ENCODE measurements at regions not wholly inside any gene's neighbourhood (a gene's known extent, or its start where the extent isn't known, plus 50 kb on each side); places are given as distances from the start of the nearest gene placed in this dataset.

DNA sequence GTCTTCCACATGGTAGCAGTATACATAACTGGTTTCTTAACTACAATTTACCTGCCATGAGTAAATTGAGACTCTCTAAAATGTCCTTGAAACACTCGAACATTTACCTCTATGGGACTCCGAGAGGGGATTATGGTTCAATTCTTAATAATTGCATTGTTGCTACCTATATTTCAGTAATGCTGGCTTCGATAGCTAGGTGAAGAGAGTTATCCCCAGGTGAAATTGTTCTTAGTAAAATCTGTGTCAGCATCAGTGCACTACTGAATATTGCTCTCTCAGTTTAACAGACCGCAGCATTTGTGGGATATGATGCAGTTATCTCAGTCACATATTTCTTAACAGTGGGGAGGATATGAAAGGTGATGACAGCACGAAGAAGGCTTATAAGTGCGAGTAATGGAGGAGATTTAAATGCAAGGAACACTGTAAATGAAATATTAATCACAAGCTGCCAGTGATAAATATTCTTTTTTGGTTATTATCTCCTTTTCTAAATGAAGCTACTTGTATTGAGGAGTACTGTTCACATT lies 801.9 kb downstream of the BRINP3 start:
- H3K9ac ChIP-seq (ENCODE audit: low read depth in 1 of 2, low read length in 2 of 2): no peak overlapping the region
- 78% methylated on average over 6 of the region's 6 CpGs for WGBS
- no peak overlapping the region for H3K27ac ChIP-seq (ENCODE audit: low read depth in 1 of 2, low read length in 2 of 2)
- no peaks in the 10 kb centered on the region for H3K36me3 ChIP-seq (ENCODE audit: control insufficient read depth in 4 of 4, insufficient read depth in 3 of 4, low read depth in 1 of 4, low read length in 3 of 4)
- no peak for TF ChIP-seq RAD21 (IDR thresholded peaks at IDR 0.05)
- TF ChIP-seq RXRA (IDR thresholded peaks at IDR 0.05): no peak
- TF ChIP-seq, protein P1, sequence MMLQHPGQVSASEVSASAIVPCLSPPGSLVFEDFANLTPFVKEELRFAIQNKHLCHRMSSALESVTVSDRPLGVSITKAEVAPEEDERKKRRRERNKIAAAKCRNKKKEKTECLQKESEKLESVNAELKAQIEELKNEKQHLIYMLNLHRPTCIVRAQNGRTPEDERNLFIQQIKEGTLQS (IDR thresholded peaks at IDR 0.05): no peak
- no peak for TF ChIP-seq NR2F2 (IDR thresholded peaks at IDR 0.05)
- no peak for TF ChIP-seq HNF4G (IDR thresholded peaks at IDR 0.05)
- TF ChIP-seq CTCF (IDR thresholded peaks at IDR 0.05; ENCODE audit: low read depth, low read length, missing input control): no peak
- TF ChIP-seq EGR1 (IDR thresholded peaks at IDR 0.05; ENCODE audit: low read depth in 2 of 2): no peak
- TF ChIP-seq HNF4A (conservative IDR thresholded peaks at IDR 0.05): no peak
- TF ChIP-seq SP1 (IDR thresholded peaks at IDR 0.05): no peak
- TF ChIP-seq TAF1 (conservative IDR thresholded peaks at IDR 0.05): no peak
- no peak for TF ChIP-seq FOXA1 (IDR thresholded peaks at IDR 0.05)
- TF ChIP-seq YY1 (IDR thresholded peaks at IDR 0.05): no peak
- TF ChIP-seq, protein P2, sequence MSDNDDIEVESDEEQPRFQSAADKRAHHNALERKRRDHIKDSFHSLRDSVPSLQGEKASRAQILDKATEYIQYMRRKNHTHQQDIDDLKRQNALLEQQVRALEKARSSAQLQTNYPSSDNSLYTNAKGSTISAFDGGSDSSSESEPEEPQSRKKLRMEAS (IDR thresholded peaks at IDR 0.05): no peak
- TF ChIP-seq, protein P3, sequence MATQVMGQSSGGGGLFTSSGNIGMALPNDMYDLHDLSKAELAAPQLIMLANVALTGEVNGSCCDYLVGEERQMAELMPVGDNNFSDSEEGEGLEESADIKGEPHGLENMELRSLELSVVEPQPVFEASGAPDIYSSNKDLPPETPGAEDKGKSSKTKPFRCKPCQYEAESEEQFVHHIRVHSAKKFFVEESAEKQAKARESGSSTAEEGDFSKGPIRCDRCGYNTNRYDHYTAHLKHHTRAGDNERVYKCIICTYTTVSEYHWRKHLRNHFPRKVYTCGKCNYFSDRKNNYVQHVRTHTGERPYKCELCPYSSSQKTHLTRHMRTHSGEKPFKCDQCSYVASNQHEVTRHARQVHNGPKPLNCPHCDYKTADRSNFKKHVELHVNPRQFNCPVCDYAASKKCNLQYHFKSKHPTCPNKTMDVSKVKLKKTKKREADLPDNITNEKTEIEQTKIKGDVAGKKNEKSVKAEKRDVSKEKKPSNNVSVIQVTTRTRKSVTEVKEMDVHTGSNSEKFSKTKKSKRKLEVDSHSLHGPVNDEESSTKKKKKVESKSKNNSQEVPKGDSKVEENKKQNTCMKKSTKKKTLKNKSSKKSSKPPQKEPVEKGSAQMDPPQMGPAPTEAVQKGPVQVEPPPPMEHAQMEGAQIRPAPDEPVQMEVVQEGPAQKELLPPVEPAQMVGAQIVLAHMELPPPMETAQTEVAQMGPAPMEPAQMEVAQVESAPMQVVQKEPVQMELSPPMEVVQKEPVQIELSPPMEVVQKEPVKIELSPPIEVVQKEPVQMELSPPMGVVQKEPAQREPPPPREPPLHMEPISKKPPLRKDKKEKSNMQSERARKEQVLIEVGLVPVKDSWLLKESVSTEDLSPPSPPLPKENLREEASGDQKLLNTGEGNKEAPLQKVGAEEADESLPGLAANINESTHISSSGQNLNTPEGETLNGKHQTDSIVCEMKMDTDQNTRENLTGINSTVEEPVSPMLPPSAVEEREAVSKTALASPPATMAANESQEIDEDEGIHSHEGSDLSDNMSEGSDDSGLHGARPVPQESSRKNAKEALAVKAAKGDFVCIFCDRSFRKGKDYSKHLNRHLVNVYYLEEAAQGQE (IDR thresholded peaks at IDR 0.05): no peak
- TF ChIP-seq FOXA2 (IDR thresholded peaks at IDR 0.05): no peak
- no peak overlapping the region for H3K4me3 ChIP-seq (ENCODE audit: low read depth in 1 of 3, low read length in 3 of 3)
- H3K9me3 ChIP-seq (ENCODE audit: control insufficient read depth in 4 of 4, low read length in 3 of 4): no peaks in the 10 kb centered on the region
- no peak for DNase-seq (ENCODE audit: low spot score)
- no peaks in the 10 kb centered on the region for H3K27me3 ChIP-seq (ENCODE audit: control insufficient read depth in 4 of 4, insufficient read depth in 4 of 4, low read length in 3 of 4)
- no peaks in the 10 kb centered on the region for H3K4me1 ChIP-seq (ENCODE audit: control insufficient read depth in 4 of 4, insufficient read depth in 4 of 4, low read length in 3 of 4)

DNA sequence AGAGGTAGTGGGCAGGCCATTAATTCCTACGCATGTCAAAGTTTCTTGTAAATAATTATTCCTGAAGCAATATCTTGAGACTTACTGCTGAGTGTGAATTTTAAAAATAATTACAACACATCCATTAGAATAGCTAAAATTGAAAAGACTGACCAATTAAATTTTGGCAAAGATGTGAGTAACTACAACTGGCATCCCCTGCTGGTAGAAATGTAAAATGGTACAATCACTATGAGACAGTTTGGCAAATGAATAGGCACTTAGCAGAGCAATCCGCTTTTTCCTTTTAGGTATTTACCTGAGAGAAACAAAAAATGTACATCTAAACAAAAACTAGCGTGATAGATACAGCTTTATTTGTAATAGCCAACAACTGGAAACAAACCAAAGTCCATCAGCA lies 798.9 kb downstream of the BRINP3 start:
- Histone ChIP-seq H3K4me3 (ENCODE audit: low read depth in 1 of 3, low read length in 3 of 3) (no peak overlapping the region), H3K27me3 (ENCODE audit: control insufficient read depth in 4 of 4, insufficient read depth in 4 of 4, low read length in 3 of 4) (no peaks in the 10 kb centered on the region), H3K9ac (ENCODE audit: low read depth in 1 of 2, low read length in 2 of 2) (no peak overlapping the region), H3K4me1 (ENCODE audit: control insufficient read depth in 4 of 4, insufficient read depth in 4 of 4, low read length in 3 of 4) (no peaks in the 10 kb centered on the region), H3K27ac (ENCODE audit: low read depth in 1 of 2, low read length in 2 of 2) (no peak overlapping the region), H3K9me3 (ENCODE audit: control insufficient read depth in 4 of 4, low read length in 3 of 4) (no peaks in the 10 kb centered on the region), H3K36me3 (ENCODE audit: control insufficient read depth in 4 of 4, insufficient read depth in 3 of 4, low read depth in 1 of 4, low read length in 3 of 4) (no peaks in the 10 kb centered on the region)
- WGBS: 82% methylated on average over 3 of the region's 3 CpGs
- DNase-seq (ENCODE audit: low spot score): no peak
- TF ChIP-seq NR2F2 (IDR thresholded peaks at IDR 0.05) (no peak), RXRA (IDR thresholded peaks at IDR 0.05) (no peak), FOXA1 (IDR thresholded peaks at IDR 0.05) (no peak), ZBTB33 (IDR thresholded peaks at IDR 0.05) (no peak), EGR1 (IDR thresholded peaks at IDR 0.05; ENCODE audit: low read depth in 2 of 2) (no peak), JUND (IDR thresholded peaks at IDR 0.05) (no peak), HNF4A (conservative IDR thresholded peaks at IDR 0.05) (no peak), FOXA2 (IDR thresholded peaks at IDR 0.05) (no peak), CTCF (IDR thresholded peaks at IDR 0.05; ENCODE audit: low read depth, low read length, missing input control) (no peak)
- TF ChIP-seq, protein P3 (IDR thresholded peaks at IDR 0.05): no peak
- TF ChIP-seq, protein P1 (IDR thresholded peaks at IDR 0.05): no peak
- TF ChIP-seq, protein P2 (IDR thresholded peaks at IDR 0.05): no peak

All from liver (tissue), 8 donors.